ENCODE measurements at regions not wholly inside any gene's neighbourhood (a gene's known extent, or its start where the extent isn't known, plus 50 kb on each side); places are given as distances from the start of the nearest gene placed in this dataset.

- no peak for TF ChIP-seq CTCF (IDR thresholded peaks at IDR 0.05)
- no peak for TF ChIP-seq POLR2AphosphoS5 (IDR thresholded peaks at IDR 0.05)
- TF ChIP-seq EP300 (IDR thresholded peaks at IDR 0.05), result no peak
These were observed 159.6 kb downstream of the HAPSTR1 start for GRCh38 chr16:9251026-9251425.

Data from sigmoid colon (tissue), 4 donors.